22Rv1 (cell line): ENCODE measurements at regions not wholly inside any gene's neighbourhood (a gene's known extent, or its start where the extent isn't known, plus 50 kb on each side); places are given as distances from the start of the nearest gene placed in this dataset.

Source experiments
- H3K27ac ChIP-seq: fragments of 450-650 bp; 2 replicates; pipeline ENCODE4 v1.5.1; 2017
- ZFX ChIP-seq: fragments of 450-650 bp; IDR thresholded peaks from 2 replicates; pipeline ENCODE4 v1.6.1; 2017; ENCODE audit warnings: antibody characterized with exemption, borderline replicate concordance
- TF ChIP-seq, protein P1 (sequence below): fragments of 450-650 bp; IDR thresholded peaks from 2 replicates; pipeline ENCODE4 v1.5.1; 2017; ENCODE audit warnings: mild to moderate bottlenecking

DNA sequence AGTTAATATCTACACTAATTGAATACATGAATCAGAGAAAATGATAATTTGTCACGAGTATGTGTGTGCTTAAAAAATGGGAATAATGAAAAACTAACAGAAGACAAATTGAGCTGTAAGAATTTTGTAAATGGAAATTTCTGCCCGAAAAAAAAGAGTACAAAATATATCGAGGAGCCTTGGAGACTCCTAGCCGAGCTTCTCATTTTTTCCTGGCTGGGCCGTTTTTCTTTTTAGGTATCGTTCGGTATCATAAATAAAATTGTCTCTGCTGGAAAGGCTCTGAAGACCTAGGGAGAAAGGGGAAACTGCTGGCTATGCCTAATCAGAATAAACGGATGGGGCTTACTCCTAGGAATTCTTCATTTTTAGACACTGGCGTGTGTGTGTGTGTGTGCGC lies 227.2 kb upstream of the RAG2 start:
- TF ChIP-seq ZFX, result no peak
- TF ChIP-seq, protein P1, sequence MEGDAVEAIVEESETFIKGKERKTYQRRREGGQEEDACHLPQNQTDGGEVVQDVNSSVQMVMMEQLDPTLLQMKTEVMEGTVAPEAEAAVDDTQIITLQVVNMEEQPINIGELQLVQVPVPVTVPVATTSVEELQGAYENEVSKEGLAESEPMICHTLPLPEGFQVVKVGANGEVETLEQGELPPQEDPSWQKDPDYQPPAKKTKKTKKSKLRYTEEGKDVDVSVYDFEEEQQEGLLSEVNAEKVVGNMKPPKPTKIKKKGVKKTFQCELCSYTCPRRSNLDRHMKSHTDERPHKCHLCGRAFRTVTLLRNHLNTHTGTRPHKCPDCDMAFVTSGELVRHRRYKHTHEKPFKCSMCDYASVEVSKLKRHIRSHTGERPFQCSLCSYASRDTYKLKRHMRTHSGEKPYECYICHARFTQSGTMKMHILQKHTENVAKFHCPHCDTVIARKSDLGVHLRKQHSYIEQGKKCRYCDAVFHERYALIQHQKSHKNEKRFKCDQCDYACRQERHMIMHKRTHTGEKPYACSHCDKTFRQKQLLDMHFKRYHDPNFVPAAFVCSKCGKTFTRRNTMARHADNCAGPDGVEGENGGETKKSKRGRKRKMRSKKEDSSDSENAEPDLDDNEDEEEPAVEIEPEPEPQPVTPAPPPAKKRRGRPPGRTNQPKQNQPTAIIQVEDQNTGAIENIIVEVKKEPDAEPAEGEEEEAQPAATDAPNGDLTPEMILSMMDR, result no peak
- H3K27ac ChIP-seq, result no peak overlapping the region

GRCh38 chr11:36824349-36824748 lies 226.3 kb upstream of the RAG2 start:
- no peak overlapping the region for H3K27ac ChIP-seq
- no peak for TF ChIP-seq ZFX
- TF ChIP-seq, protein P1, result no peak

DNA sequence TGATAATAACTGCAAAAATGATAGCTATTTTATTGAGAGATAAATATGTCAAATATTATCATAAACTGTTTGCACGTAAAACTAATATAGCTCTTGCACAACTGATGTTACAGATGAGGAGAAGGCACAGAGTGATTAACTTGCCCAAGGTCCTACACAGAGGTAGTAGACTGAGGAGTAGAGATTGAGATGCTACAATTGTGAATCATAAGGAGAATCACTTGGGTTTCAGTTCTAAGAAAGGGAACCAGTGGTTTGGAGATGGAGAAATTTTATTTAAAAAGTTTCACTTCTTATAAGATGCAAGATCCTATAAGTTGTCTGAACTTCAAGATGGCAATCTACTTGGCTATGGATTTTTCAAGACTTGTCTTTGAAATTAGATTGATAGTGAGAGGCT lies 224.8 kb upstream of the RAG2 start:
- no peak overlapping the region for H3K27ac ChIP-seq
- no peak for TF ChIP-seq ZFX
- TF ChIP-seq, protein P1, result no peak

DNA sequence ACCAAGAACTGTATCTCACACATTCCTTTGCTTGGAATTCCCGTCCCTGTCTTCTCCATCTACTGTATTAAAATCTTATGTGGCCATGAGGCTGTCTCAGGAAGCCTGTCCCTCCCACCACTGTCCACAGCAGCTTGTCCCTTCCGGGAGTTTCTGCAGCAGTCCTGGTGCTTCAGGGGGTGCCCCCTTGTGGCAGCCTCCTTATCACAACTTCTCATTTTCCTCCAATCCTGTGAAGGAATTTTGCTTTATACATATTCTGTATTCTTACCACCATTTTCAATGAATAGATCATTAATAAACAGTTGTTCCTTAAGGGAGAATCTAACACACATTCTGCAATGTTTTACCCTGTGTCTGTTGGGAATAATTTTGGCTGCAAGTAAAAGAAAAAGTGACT lies 220.4 kb upstream of the RAG2 start:
- no peak overlapping the region for H3K27ac ChIP-seq
- TF ChIP-seq, protein P1, result peak; percentile 78
- no peak for TF ChIP-seq ZFX

GRCh38 chr11:36817336-36817965 lies 219.4 kb upstream of the RAG2 start:
- TF ChIP-seq ZFX, result no peak
- TF ChIP-seq, protein P1, result no peak

GRCh38 chr11:36809303-36809702 lies 211.3 kb upstream of the RAG2 start:
- TF ChIP-seq ZFX, result no peak
- TF ChIP-seq, protein P1, result no peak
- no peak overlapping the region for H3K27ac ChIP-seq

More at GRCh38 chr11:36817336-36817965, 219.4 kb upstream of the RAG2 start:
- no peak overlapping the region for H3K27ac ChIP-seq

GRCh38 chr11:36807871-36808270 lies 209.8 kb upstream of the RAG2 start:
- H3K27ac ChIP-seq, result no peak overlapping the region
- TF ChIP-seq, protein P1, result no peak
- no peak for TF ChIP-seq ZFX
